Activated CD4-positive, alpha-beta T cell treated with anti-CD3 and anti-CD28 coated beads, Interleukin-2, Interleukin-4, amounts not matched to agents 100 ng/mL and 50 ng/mL, durations not matched to agents 16 hours and 8 hours (primary cell): ENCODE measurements at regions not wholly inside any gene's neighbourhood (a gene's known extent, or its start where the extent isn't known, plus 50 kb on each side); places are given as distances from the start of the nearest gene placed in this dataset.
"Not testable (repeated sequence)": the region's sequence is repeated elsewhere in the genome, so short reads cannot be mapped to it uniquely, and the experiment has no call there.

Experiments used
- DNase-seq: peaks from one replicate; pipeline ENCODE4 v3.0.0-alpha.2; 2020; ENCODE audit warnings: low spot score

DNA sequence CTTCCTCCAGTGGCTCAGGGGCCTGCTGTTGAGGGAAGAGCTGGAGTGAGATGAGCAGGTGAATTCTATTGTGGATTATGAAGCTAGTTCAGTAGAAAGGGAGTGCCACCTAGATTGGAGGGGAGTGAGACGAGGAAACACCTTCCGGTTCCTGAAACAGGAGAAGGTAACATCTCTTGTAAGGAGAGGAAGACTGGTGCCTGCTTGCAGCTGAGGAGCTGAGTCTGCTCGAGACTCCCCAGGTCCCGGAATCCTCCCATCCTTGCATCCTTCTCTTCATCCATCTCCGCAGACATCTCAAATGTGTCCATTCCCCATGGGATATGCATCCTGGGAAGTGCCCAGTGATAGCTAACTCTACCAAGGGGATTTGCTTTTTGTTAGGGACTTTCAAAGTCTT is 242.9 kb upstream of the ZFP64 start:
- DNase-seq: no peak

DNA sequence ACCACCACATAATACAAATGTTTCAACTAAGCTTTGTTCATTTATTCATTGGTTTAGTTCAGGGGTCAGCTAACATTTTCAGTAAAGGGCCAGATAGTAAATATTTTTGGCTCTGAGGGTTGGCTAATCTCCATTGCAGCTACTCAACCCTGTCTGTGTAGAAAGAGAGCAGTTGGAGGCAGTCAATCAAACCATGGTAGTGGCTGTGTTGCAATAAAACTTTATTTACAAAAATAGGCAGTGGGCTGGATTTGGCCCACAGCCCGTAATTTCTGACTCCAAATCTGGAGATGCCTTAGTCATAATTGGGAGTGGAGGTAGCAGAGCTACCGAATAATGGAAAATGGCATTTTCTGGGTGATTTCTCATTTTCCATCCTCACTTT is 242.5 kb upstream of the ZFP64 start:
- no peak for DNase-seq

DNA sequence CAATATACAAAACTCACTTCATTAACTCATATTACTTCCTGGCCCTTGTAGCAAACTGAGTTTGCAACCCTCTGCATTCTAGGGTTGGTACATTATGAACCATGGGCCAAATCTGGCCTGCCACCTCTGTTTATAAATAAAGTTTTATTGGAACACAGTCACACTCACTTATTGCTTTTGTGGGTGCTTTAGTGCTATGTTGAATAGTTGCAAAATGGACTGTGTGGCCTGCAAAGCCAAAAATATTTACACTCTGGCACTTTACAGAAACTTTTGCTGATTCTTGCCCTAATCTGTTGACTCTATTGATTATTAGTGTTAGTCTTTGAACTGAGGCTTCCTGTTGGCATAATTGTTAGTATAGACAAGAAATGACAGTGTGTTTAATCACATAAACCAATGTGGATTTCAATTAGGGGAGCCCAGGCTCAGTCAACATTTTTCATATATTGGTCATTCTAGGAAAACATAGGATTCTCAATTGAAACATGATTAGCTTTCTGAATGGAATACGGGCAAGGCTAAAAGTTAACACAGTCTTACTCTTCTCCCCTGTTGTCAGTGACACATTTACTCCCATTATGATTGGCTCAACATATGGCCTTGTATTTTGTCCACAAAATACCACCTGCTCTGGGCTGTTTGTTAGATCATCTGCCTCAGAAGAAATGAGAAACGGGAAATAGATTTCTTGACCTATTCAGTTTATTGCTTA is 241.9 kb upstream of the ZFP64 start:
- DNase-seq: no peak

DNA sequence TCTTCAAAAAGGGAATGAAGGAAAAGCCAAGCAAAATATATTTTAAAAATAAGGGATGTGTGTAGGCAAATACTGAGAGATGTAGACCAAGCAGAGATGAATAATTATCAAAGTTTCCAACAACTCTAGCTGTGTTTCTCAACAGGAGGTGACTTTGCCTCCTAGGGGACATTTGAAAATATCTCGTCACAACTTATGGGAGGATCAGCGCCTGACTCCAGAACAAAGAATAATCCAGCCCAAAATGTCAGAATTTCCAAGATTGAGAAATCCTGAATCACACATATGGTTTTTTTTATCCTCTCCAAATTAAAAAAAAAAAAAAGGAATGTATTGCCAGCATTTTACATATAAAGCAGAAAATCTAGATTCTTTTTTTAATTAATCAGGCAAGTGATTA is 241.2 kb upstream of the ZFP64 start:
- DNase-seq: no peak

DNA sequence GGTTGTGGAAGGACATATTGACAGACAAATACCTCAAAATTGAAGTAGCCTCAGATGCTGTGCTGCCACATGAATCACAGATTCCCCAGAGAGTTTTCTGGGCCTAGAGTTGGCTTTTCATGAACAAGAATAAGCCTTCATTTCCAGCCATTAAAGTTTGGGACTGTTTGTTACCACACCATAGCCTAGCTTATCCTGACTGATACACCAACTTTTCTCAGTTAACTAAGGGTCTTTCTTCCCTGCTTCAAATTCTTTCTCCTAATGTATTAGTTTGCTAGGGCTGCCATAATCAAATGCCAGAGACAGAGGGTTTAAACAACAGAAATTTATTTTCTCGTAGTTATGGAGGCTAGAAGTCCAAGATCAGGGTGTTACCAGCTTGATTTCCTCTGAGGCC is 237.4 kb upstream of the ZFP64 start:
- no peak for DNase-seq

DNA sequence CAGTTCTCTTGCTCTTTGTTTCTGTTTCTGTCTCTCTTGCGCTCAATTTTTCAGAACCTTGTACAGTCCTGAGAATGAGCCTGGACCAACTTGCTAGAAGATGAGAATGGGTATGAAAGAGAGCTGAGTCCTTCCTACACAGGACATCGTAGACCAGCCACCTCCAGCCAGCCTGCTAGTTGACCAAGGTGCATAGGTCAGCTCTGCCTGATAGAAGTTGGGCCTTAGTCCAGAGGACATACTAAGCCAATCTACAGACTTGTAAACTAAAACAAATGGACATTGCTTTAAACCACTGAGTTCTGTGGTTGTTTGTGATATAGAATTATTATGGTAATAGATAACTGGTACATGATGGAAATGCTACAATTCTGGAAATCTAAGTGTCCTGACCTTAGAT is 236.4 kb upstream of the ZFP64 start:
- no peak for DNase-seq

GRCh38 chr20:52426856-52427255 is 235.3 kb upstream of the ZFP64 start:
- no peak for DNase-seq

GRCh38 chr20:52425701-52426100 is 234.1 kb upstream of the ZFP64 start:
- no peak for DNase-seq

DNA sequence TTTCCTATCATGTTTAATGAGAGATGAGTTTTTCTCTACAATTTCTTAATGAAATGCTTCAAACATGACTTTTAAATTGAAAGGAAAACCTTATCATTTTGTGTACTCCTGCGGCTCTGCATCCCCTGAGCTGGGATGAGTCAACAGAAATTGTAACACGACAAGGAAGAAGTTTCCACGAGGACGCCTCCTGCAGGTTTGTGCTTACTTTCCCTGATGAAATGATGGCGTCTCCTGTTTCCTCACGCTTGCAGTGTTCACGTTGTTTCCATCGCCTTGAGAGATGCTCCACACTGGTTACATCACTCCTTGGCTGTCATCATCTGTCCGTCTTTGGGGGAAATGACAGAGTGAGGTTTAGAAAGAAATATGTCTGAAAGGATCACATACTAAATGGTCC is 233.7 kb upstream of the ZFP64 start:
- no peak for DNase-seq

GRCh38 chr20:52424357-52424942 is 232.9 kb upstream of the ZFP64 start:
- DNase-seq: not testable (repeated sequence)

- not testable (repeated sequence) for DNase-seq
Observed at GRCh38 chr20:52423536-52424140, 232.1 kb upstream of the ZFP64 start.

GRCh38 chr20:52422574-52423336 is 231.2 kb upstream of the ZFP64 start:
- DNase-seq: no peak

DNA sequence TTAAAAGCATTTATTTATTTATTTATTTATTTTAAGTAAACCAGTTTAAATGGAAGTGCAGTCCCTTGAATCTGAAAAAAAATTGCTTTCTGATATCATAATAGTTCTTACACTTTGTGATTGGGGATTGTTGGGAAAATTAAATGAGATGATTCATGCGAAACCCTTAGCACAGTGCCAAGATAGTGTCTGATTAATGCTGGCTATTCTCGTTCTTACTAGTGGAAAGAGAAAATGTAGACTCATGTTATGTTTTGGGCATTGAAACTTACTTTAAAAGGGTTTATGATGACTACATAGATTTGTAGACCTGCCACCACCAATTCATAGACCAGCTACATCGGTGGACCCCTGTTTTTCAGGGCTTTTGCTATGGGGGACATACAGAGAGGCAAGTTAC is 229.2 kb upstream of the ZFP64 start:
- peak; percentile 7 for DNase-seq

GRCh38 chr20:52419205-52419604 is 227.6 kb upstream of the ZFP64 start:
- DNase-seq: no peak

- DNase-seq: no peak
Observed at GRCh38 chr20:52416953-52417352, 225.4 kb upstream of the ZFP64 start.

DNA sequence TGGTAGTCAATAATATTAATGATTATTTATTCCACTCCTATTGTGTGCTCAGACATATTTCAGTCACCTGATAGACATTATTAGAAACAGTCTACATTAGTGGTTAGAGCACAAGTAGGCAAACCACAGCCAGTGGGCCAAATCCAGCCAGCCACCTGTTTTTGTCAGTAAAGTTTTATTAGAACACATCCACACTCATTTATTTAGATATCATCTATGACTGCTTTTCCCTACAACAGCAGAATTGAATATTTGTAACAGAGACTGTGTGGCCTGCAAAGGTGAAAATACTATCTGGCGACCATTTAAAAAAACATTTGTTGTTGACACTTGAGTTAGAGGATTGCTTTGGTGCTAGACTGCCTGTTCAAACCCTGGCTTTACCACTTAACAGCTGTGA is 220.0 kb upstream of the ZFP64 start:
- no peak for DNase-seq

DNA sequence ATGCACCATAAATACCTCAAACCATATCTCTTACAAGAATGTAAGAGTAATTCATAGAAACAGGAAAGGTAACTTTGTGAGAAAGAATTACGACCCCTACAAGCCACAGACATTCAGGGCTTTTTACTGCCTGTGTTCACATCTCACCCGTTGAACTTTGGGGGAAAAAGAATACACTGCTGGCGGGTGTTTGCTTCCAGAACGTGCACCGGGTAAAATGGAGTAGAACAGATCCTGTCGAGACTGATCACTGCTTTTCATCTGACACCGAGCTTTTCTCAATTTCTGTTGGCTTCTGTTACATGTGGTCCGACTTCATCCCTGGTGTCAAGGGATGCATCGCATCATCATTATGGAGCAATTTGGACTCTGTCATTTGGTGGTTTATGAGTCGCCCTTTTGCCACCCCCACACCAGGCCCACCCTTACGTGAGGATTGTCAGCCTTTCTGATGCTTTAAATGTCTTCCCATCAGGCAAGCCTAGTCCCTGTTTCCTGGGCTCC is 219.2 kb upstream of the ZFP64 start:
- no peak for DNase-seq

- DNase-seq: peak; percentile 63
Observed at GRCh38 chr20:52410182-52410647, 218.6 kb upstream of the ZFP64 start.

GRCh38 chr20:52405986-52406385 is 214.4 kb upstream of the ZFP64 start:
- no peak for DNase-seq

- peak; percentile 32 for DNase-seq
Observed at GRCh38 chr20:52405417-52405816, 213.8 kb upstream of the ZFP64 start.

DNA sequence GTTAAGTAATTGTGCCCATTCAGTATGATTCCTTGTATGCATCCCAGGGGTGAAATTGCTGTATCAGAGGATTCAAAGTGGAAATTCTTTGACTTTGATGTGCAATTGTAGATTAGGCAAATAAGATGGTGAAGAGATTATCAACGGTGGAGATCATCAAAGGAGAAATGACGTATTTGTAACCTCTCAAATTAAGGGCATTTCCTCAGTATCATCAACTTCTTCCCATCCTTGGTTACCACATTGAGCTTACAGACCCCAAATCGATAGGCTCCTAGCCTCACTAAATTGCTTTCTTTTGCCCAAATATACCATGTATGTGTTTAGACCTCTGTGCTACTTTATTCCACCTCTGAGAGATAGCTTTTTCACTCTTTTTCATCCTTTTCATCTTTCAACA is 213.1 kb upstream of the ZFP64 start:
- DNase-seq: no peak

GRCh38 chr20:52402950-52403349 is 211.4 kb upstream of the ZFP64 start:
- no peak for DNase-seq

DNA sequence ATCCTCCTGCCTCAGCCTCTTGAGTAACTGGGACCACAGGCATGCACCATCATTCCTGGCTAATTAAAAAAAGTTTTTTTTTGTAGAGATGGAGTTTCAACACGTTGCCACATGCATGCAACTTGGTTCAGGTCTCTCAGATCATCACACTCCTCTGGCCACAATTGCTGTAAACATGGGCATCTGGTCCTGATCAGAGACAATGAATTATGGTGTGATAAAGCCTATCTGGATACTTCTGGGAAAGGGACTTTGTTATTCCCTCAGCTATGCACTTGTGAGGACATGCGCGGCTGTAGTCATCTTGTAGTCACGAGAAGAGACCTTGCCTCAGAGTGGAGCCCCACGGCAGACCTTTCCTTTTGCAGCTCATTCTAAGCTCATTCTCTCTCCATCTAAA is 210.9 kb upstream of the ZFP64 start:
- no peak for DNase-seq
